ENCODE measurements at regions not wholly inside any gene's neighbourhood (a gene's known extent, or its start where the extent isn't known, plus 50 kb on each side); places are given as distances from the start of the nearest gene placed in this dataset.

GRCh38 chr2:172234716-172235691, 132.3 kb upstream of the DLX2 start:
- no peak for TF ChIP-seq RFX5 (IDR thresholded peaks at IDR 0.05; ENCODE audit: low read length)
- no peak for TF ChIP-seq POLR2AphosphoS5 (IDR thresholded peaks at IDR 0.05; ENCODE audit: low read depth, low read length)
- TF ChIP-seq, protein P1, sequence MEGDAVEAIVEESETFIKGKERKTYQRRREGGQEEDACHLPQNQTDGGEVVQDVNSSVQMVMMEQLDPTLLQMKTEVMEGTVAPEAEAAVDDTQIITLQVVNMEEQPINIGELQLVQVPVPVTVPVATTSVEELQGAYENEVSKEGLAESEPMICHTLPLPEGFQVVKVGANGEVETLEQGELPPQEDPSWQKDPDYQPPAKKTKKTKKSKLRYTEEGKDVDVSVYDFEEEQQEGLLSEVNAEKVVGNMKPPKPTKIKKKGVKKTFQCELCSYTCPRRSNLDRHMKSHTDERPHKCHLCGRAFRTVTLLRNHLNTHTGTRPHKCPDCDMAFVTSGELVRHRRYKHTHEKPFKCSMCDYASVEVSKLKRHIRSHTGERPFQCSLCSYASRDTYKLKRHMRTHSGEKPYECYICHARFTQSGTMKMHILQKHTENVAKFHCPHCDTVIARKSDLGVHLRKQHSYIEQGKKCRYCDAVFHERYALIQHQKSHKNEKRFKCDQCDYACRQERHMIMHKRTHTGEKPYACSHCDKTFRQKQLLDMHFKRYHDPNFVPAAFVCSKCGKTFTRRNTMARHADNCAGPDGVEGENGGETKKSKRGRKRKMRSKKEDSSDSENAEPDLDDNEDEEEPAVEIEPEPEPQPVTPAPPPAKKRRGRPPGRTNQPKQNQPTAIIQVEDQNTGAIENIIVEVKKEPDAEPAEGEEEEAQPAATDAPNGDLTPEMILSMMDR (IDR thresholded peaks at IDR 0.05), result no peak; the same call in 1 of the 2 replicates
- TF ChIP-seq YY1 (IDR thresholded peaks at IDR 0.05; ENCODE audit: low read depth), result no peak
- TF ChIP-seq RAD21 (IDR thresholded peaks at IDR 0.05; ENCODE audit: low read length), result no peak
- TF ChIP-seq FOSL2 (IDR thresholded peaks at IDR 0.05; ENCODE audit: borderline replicate concordance, low read depth), result no peak
- no peak for TF ChIP-seq SIN3A (IDR thresholded peaks at IDR 0.05; ENCODE audit: borderline replicate concordance, low read depth, low read length)
- TF ChIP-seq GABPA (IDR thresholded peaks at IDR 0.05; ENCODE audit: low read depth), result no peak
- TF ChIP-seq, protein P2, sequence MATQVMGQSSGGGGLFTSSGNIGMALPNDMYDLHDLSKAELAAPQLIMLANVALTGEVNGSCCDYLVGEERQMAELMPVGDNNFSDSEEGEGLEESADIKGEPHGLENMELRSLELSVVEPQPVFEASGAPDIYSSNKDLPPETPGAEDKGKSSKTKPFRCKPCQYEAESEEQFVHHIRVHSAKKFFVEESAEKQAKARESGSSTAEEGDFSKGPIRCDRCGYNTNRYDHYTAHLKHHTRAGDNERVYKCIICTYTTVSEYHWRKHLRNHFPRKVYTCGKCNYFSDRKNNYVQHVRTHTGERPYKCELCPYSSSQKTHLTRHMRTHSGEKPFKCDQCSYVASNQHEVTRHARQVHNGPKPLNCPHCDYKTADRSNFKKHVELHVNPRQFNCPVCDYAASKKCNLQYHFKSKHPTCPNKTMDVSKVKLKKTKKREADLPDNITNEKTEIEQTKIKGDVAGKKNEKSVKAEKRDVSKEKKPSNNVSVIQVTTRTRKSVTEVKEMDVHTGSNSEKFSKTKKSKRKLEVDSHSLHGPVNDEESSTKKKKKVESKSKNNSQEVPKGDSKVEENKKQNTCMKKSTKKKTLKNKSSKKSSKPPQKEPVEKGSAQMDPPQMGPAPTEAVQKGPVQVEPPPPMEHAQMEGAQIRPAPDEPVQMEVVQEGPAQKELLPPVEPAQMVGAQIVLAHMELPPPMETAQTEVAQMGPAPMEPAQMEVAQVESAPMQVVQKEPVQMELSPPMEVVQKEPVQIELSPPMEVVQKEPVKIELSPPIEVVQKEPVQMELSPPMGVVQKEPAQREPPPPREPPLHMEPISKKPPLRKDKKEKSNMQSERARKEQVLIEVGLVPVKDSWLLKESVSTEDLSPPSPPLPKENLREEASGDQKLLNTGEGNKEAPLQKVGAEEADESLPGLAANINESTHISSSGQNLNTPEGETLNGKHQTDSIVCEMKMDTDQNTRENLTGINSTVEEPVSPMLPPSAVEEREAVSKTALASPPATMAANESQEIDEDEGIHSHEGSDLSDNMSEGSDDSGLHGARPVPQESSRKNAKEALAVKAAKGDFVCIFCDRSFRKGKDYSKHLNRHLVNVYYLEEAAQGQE (IDR thresholded peaks at IDR 0.05; ENCODE audit: low read depth, low read length), result no peak
- no peak for TF ChIP-seq PBX3 (IDR thresholded peaks at IDR 0.05)
